HEK293 (cell line): ENCODE measurements at regions not wholly inside any gene's neighbourhood (a gene's known extent, or its start where the extent isn't known, plus 50 kb on each side); places are given as distances from the start of the nearest gene placed in this dataset.

ENCODE experiments used
- CTCF ChIA-PET: fragments of 350-600 bp; formaldehyde crosslinking; extraction: SDS; loops from one replicate; lab custom pipeline; 2021; ENCODE audit warnings: antibody characterized with exemption; lab: Yijun Ruan, JAX
- POLR2A ChIA-PET: fragments of 300-600 bp; formaldehyde crosslinking; extraction: SDS; loops from one replicate; lab custom pipeline; 2020; ENCODE audit warnings: antibody characterized with exemption, inconsistent platforms; lab: Yijun Ruan, JAX
- H3K27ac ChIP-seq: fragments of 200-500 bp; sonication (Bioruptor generic); 2 replicates; pipeline ENCODE4 v1.5.1; 2014; ENCODE audit warnings: low read depth, low read length, control low read depth, inconsistent platforms; ENCODE audit errors: extremely low read depth
- H3K36me3 ChIP-seq, 2 experiments: fragments of 200-500 bp in 1 of 2; sonication (Bioruptor generic) in 1 of 2; 1 replicate in 1 of 2; 2 replicates in 1 of 2; pipeline ENCODE4 v1.5.1; 2014 to 2017; ENCODE audit warnings: inconsistent platforms in 2 of 2, low read length in 2 of 2; ENCODE audit not compliant: control insufficient read depth in 2 of 2, insufficient read depth in 1 of 2
- H3K4me1 ChIP-seq: fragments of 200-500 bp; sonication (Bioruptor generic); 2 replicates; pipeline ENCODE4 v1.5.1; 2014; ENCODE audit warnings: mild to moderate bottlenecking, low read length, inconsistent platforms; ENCODE audit not compliant: control insufficient read depth, insufficient read depth
- H3K4me3 ChIP-seq: 2 replicates; pipeline ENCODE4 v1.5.1; 2011; ENCODE audit warnings: low read depth, mild to moderate bottlenecking, control low read depth, low read length, moderate library complexity
- H3K9me3 ChIP-seq: fragments of 200-500 bp; sonication (Bioruptor generic); 2 replicates; pipeline ENCODE4 v1.5.1; 2014; ENCODE audit warnings: low read depth, low read length, inconsistent platforms; ENCODE audit not compliant: control insufficient read depth, insufficient read depth
- GLI2 ChIP-seq: fragments of 450-650 bp; formaldehyde crosslinking; IDR thresholded peaks from 2 replicates; pipeline ENCODE4; 2017; ENCODE audit warnings: missing biosample characterization, missing genetic modification characterization, low read depth, borderline replicate concordance
- GLIS1 ChIP-seq: fragments of 450-650 bp; formaldehyde crosslinking; IDR thresholded peaks from 2 replicates; pipeline ENCODE4 v1.5.1; 2016; ENCODE audit warnings: missing biosample characterization, missing genetic modification characterization
- HOXC10 ChIP-seq: sonication (generic); formaldehyde crosslinking; IDR thresholded peaks from 2 replicates; pipeline ENCODE4 v1.8.1; 2023; ENCODE audit warnings: mild to moderate bottlenecking, missing genetic modification reagents
- SP7 ChIP-seq: fragments of 450-650 bp; formaldehyde crosslinking; IDR thresholded peaks from 2 replicates; pipeline ENCODE4 v1.5.1; 2016; ENCODE audit warnings: missing biosample characterization, missing genetic modification characterization
- ZBTB1 ChIP-seq: fragments of 450-650 bp; formaldehyde crosslinking; IDR thresholded peaks from 2 replicates; pipeline ENCODE4 v1.5.1; 2016; ENCODE audit warnings: missing biosample characterization, missing genetic modification characterization
- ZBTB48 ChIP-seq: fragments of 450-650 bp; formaldehyde crosslinking; IDR thresholded peaks from 2 replicates; pipeline ENCODE4 v1.5.1; 2016; ENCODE audit warnings: missing biosample characterization, missing genetic modification characterization
- ZFHX2 ChIP-seq: fragments of 450-650 bp; formaldehyde crosslinking; conservative IDR thresholded peaks from 2 replicates; pipeline ENCODE4 v1.5.1; 2016; ENCODE audit warnings: missing biosample characterization, missing genetic modification characterization
- ZNF114 ChIP-seq: fragments of 450-650 bp; formaldehyde crosslinking; IDR thresholded peaks from 2 replicates; pipeline ENCODE4 v1.5.0; 2017; ENCODE audit warnings: missing biosample characterization, missing genetic modification characterization
- ZNF174 ChIP-seq: fragments of 450-650 bp; formaldehyde crosslinking; IDR thresholded peaks from 2 replicates; pipeline ENCODE4 v1.5.0; 2017; ENCODE audit warnings: missing biosample characterization, mild to moderate bottlenecking, missing genetic modification characterization
- ZNF2 ChIP-seq: fragments of 450-650 bp; formaldehyde crosslinking; IDR thresholded peaks from 2 replicates; pipeline ENCODE4 v1.5.1; 2016; ENCODE audit warnings: missing biosample characterization, missing genetic modification characterization
- ZNF24 ChIP-seq: fragments of 450-650 bp; formaldehyde crosslinking; IDR thresholded peaks from 2 replicates; pipeline ENCODE4 v1.5.1; 2016; ENCODE audit warnings: missing biosample characterization, missing genetic modification characterization
- ZNF302 ChIP-seq: fragments of 450-650 bp; formaldehyde crosslinking; IDR thresholded peaks from 2 replicates; pipeline ENCODE4 v1.5.1; 2016; ENCODE audit warnings: missing biosample characterization, missing genetic modification characterization, low read depth
- ZNF530 ChIP-seq: fragments of 450-650 bp; formaldehyde crosslinking; IDR thresholded peaks from 2 replicates; pipeline ENCODE4 v1.5.1; 2016; ENCODE audit warnings: low read depth, missing biosample characterization, missing genetic modification characterization
- ZNF558 ChIP-seq: fragments of 450-650 bp; formaldehyde crosslinking; IDR thresholded peaks from 2 replicates; pipeline ENCODE4 v1.5.1; 2016; ENCODE audit warnings: missing biosample characterization, missing genetic modification characterization
- ZNF561 ChIP-seq: fragments of 450-650 bp; IDR thresholded peaks from 2 replicates; pipeline ENCODE4 v1.5.1; 2018; ENCODE audit warnings: missing biosample characterization, missing genetic modification characterization, borderline replicate concordance
- ZNF621 ChIP-seq: fragments of 450-650 bp; formaldehyde crosslinking; IDR thresholded peaks from 2 replicates; pipeline ENCODE4 v1.5.1; 2017; ENCODE audit warnings: missing biosample characterization, missing genetic modification characterization
- ZNF701 ChIP-seq: fragments of 450-650 bp; formaldehyde crosslinking; IDR thresholded peaks from 2 replicates; pipeline ENCODE4 v1.5.1; 2016; ENCODE audit warnings: missing biosample characterization, missing genetic modification characterization
- ZNF768 ChIP-seq: fragments of 450-650 bp; formaldehyde crosslinking; IDR thresholded peaks from 2 replicates; pipeline ENCODE4 v1.5.1; 2018; ENCODE audit warnings: missing biosample characterization, mild to moderate bottlenecking, missing genetic modification characterization
- ZNF777 ChIP-seq: fragments of 450-650 bp; formaldehyde crosslinking; IDR thresholded peaks from 2 replicates; pipeline ENCODE4 v1.5.1; 2017; ENCODE audit warnings: missing biosample characterization, missing genetic modification characterization, borderline replicate concordance
- ZNF830 ChIP-seq: fragments of 450-650 bp; IDR thresholded peaks from 2 replicates; pipeline ENCODE4 v1.5.0; 2018; ENCODE audit warnings: missing biosample characterization, missing genetic modification characterization, low read depth, mild to moderate bottlenecking, moderate library complexity
- TF ChIP-seq, protein P1 (sequence below): fragments of 450-650 bp; formaldehyde crosslinking; IDR thresholded peaks from 2 replicates; pipeline ENCODE4 v1.5.1; 2016; ENCODE audit warnings: missing biosample characterization, missing genetic modification characterization
- TF ChIP-seq, protein P2 (sequence below): fragments of 450-650 bp; formaldehyde crosslinking; IDR thresholded peaks from 2 replicates; pipeline ENCODE4 v1.5.1; 2016; ENCODE audit warnings: missing biosample characterization, missing genetic modification characterization, low read depth
- TF ChIP-seq, protein P3 (sequence below): fragments of 450-650 bp; formaldehyde crosslinking; IDR thresholded peaks from 2 replicates; pipeline ENCODE4 v1.5.1; 2016; ENCODE audit warnings: missing biosample characterization, missing genetic modification characterization
- TF ChIP-seq, protein P4 (sequence below): fragments of 450-650 bp; formaldehyde crosslinking; IDR thresholded peaks from 2 replicates; pipeline ENCODE4 v1.5.1; 2016; ENCODE audit warnings: missing biosample characterization, missing genetic modification characterization
- TF ChIP-seq, protein P5 (sequence below): fragments of 450-650 bp; formaldehyde crosslinking; IDR thresholded peaks from 2 replicates; pipeline ENCODE4 v1.5.1; 2017; ENCODE audit warnings: missing biosample characterization, missing genetic modification characterization

DNA sequence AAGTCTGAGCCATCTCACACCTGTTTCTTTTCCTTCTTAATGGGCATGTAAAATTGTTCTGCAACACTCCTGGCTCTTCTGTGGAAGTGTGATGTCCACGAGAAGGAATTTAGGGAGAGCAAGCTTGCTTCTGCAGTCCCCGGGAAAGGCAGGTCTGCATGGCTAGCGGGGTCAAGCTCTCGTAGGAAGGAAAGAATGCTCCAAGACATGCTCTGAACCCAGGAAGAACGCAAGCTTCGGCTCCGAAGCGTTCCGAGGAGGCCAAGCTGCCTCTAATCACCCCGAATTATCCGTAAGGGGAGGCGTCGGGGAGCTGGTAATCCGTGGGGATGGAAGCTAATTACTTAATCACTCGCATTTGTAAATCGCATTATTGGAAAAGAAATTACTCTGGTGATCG is 177.7 kb downstream of the CRLF2 start:
- no peak overlapping the region for H3K4me3 ChIP-seq
- no peak overlapping the region for H3K27ac ChIP-seq
- H3K36me3 ChIP-seq: no peaks in the 10 kb centered on the region
- no peak for TF ChIP-seq ZFHX2 (tag by site-specific recombination)
- no peak for TF ChIP-seq ZNF621 (tag by site-specific recombination)
- TF ChIP-seq ZBTB48 (tag by site-specific recombination): no peak
- TF ChIP-seq, protein P1, sequence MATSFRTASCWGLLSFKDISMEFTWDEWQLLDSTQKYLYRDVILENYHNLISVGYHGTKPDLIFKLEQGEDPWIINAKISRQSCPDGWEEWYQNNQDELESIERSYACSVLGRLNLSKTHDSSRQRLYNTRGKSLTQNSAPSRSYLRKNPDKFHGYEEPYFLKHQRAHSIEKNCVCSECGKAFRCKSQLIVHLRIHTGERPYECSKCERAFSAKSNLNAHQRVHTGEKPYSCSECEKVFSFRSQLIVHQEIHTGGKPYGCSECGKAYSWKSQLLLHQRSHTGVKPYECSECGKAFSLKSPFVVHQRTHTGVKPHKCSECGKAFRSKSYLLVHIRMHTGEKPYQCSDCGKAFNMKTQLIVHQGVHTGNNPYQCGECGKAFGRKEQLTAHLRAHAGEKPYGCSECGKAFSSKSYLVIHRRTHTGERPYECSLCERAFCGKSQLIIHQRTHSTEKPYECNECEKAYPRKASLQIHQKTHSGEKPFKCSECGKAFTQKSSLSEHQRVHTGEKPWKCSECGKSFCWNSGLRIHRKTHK (tag by site-specific recombination): no peak
- TF ChIP-seq ZNF114 (tag by site-specific recombination): no peak
- TF ChIP-seq, protein P2, sequence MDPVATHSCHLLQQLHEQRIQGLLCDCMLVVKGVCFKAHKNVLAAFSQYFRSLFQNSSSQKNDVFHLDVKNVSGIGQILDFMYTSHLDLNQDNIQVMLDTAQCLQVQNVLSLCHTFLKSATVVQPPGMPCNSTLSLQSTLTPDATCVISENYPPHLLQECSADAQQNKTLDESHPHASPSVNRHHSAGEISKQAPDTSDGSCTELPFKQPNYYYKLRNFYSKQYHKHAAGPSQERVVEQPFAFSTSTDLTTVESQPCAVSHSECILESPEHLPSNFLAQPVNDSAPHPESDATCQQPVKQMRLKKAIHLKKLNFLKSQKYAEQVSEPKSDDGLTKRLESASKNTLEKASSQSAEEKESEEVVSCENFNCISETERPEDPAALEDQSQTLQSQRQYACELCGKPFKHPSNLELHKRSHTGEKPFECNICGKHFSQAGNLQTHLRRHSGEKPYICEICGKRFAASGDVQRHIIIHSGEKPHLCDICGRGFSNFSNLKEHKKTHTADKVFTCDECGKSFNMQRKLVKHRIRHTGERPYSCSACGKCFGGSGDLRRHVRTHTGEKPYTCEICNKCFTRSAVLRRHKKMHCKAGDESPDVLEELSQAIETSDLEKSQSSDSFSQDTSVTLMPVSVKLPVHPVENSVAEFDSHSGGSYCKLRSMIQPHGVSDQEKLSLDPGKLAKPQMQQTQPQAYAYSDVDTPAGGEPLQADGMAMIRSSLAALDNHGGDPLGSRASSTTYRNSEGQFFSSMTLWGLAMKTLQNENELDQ: no peak
- TF ChIP-seq, protein P3, sequence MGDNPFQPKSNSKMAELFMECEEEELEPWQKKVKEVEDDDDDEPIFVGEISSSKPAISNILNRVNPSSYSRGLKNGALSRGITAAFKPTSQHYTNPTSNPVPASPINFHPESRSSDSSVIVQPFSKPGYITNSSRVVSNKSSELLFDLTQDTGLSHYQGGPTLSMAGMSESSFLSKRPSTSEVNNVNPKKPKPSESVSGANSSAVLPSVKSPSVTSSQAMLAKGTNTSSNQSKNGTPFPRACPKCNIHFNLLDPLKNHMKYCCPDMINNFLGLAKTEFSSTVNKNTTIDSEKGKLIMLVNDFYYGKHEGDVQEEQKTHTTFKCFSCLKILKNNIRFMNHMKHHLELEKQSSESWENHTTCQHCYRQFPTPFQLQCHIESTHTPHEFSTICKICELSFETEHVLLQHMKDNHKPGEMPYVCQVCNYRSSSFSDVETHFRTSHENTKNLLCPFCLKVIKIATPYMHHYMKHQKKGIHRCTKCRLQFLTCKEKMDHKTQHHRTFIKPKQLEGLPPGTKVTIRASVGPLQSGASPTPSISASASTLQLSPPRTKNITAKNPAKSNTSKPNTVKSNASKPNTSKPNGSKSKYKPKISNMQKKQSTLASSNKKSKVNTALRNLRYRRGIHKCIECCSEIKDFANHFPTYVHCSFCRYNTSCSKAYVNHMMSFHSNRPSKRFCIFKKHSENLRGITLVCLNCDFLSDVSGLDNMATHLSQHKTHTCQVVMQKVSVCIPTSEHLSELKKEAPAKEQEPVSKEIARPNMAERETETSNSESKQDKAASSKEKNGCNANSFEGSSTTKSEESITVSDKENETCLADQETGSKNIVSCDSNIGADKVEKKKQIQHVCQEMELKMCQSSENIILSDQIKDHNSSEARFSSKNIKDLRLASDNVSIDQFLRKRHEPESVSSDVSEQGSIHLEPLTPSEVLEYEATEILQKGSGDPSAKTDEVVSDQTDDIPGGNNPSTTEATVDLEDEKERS (tag by site-specific recombination): no peak
- TF ChIP-seq ZNF2 (tag by site-specific recombination): no peak
- TF ChIP-seq ZNF777: no peak
- no peak for TF ChIP-seq GLI2
- TF ChIP-seq ZNF830: no peak
- TF ChIP-seq GLIS1 (tag by site-specific recombination): no peak
- TF ChIP-seq ZNF302: no peak
- no peak for TF ChIP-seq ZNF530 (tag by site-specific recombination)
- no peak for TF ChIP-seq ZNF561 (tag by site-specific recombination)
- TF ChIP-seq ZNF768 (tag by site-specific recombination): no peak
- no peak for TF ChIP-seq HOXC10
- no peak for TF ChIP-seq SP7
- H3K9me3 ChIP-seq: no peaks in the 10 kb centered on the region
- no peaks in the 10 kb centered on the region for H3K4me1 ChIP-seq
- ChIA-PET POLR2A (no interaction called here), CTCF (no interaction called here)

DNA sequence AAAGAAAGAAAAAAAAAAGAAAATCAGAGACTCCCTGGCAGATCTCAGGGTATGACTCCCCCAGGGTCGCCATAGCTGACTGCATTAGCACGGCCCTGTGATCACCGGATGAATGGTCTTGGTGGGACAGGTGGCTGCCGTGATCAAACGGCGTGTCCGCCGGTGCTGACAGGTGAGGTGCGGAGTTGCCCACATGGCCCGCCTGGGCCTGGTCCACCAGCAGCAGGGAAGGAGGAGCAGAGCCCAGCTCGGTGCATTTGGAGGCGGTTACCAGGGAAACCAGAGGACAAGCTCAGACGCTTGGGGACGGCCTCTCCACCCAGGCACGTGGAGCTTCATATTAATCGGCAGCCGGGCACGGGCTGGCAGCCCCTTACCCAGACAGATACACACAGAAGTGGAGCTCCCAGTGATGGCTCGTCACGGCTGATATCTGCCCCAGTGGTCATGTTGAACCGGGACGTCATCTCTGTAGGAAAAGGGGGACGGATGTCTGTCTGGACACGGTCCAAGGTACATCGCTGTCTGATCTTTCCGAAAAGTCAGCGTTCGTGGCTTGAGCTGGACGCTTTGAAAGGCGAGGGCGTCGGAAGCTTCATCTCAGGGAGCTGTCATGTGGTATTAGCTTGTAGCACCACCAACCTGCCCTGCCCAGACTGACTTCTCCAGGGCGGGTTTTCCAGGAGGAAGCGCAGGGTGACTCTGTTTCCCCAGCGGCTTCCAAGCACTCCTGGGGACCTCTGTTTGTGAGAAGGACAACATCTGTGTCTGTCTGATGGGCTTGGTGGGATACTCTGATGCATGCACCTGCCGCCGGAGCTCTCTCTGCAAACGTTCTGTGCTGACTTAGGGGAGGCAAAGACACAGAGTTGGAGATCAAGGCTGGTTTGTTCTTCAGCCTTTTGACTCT is 180.7 kb downstream of the CRLF2 start:
- POLR2A ChIA-PET: no interaction called here
- CTCF ChIA-PET: no interaction called here
- no peaks in the 10 kb centered on the region for H3K9me3 ChIP-seq
- no peak overlapping the region for H3K4me3 ChIP-seq
- H3K27ac ChIP-seq: no peak overlapping the region
- H3K4me1 ChIP-seq: no peaks in the 10 kb centered on the region
- no peaks in the 10 kb centered on the region for H3K36me3 ChIP-seq
- TF ChIP-seq ZNF558 (tag by site-specific recombination) (no peak), ZBTB48 (tag by site-specific recombination) (no peak), ZBTB1 (tag by site-specific recombination) (no peak), ZNF768 (tag by site-specific recombination) (no peak), ZNF174 (tag by site-specific recombination) (no peak), ZNF24 (no peak), ZNF701 (no peak)
- TF ChIP-seq, protein P4, sequence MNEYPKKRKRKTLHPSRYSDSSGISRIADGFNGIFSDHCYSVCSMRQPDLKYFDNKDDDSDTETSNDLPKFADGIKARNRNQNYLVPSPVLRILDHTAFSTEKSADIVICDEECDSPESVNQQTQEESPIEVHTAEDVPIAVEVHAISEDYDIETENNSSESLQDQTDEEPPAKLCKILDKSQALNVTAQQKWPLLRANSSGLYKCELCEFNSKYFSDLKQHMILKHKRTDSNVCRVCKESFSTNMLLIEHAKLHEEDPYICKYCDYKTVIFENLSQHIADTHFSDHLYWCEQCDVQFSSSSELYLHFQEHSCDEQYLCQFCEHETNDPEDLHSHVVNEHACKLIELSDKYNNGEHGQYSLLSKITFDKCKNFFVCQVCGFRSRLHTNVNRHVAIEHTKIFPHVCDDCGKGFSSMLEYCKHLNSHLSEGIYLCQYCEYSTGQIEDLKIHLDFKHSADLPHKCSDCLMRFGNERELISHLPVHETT: no peak
- TF ChIP-seq, protein P5, sequence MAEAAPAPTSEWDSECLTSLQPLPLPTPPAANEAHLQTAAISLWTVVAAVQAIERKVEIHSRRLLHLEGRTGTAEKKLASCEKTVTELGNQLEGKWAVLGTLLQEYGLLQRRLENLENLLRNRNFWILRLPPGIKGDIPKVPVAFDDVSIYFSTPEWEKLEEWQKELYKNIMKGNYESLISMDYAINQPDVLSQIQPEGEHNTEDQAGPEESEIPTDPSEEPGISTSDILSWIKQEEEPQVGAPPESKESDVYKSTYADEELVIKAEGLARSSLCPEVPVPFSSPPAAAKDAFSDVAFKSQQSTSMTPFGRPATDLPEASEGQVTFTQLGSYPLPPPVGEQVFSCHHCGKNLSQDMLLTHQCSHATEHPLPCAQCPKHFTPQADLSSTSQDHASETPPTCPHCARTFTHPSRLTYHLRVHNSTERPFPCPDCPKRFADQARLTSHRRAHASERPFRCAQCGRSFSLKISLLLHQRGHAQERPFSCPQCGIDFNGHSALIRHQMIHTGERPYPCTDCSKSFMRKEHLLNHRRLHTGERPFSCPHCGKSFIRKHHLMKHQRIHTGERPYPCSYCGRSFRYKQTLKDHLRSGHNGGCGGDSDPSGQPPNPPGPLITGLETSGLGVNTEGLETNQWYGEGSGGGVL (tag by site-specific recombination): no peak
